ENCODE measurements at regions not wholly inside any gene's neighbourhood (a gene's known extent, or its start where the extent isn't known, plus 50 kb on each side); places are given as distances from the start of the nearest gene placed in this dataset.

DNA sequence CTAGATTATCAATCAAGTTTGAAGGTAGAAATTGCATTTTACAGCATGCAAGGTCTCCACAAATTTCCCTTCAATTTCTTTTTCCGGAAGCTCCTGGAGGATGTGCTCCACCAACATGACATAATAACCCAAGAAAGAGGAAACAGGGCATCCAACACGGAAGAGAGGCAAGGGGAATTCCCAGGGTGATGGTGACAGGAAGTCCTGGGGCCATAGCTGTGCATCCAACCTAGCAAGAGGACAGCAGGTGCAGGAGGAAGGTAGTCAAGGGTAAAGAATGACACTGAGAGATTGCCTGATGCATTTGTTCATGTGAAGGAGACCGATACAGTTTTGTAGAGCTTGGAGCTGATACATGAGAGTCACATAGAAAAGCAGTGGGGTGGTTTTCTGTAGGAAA lies 115.7 kb upstream of the LSM6 start:
- 8% methylated on average over 3 of the region's 3 CpGs for WGBS (ENCODE audit: missing lambda C conversion rate)
- POLR2A ChIA-PET, result no interaction called here
- Histone ChIP-seq H3K27ac (no peak overlapping the region), H3K4me3 (no peak overlapping the region), H3K9me3 (no peaks in the 10 kb centered on the region), H3K4me2 (no peak overlapping the region), H3K4me1 (no peaks in the 10 kb centered on the region)
- TF ChIP-seq, protein P1, sequence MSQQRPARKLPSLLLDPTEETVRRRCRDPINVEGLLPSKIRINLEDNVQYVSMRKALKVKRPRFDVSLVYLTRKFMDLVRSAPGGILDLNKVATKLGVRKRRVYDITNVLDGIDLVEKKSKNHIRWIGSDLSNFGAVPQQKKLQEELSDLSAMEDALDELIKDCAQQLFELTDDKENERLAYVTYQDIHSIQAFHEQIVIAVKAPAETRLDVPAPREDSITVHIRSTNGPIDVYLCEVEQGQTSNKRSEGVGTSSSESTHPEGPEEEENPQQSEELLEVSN (IDR thresholded peaks at IDR 0.05; ENCODE audit: borderline replicate concordance, low read depth), result no peak
- no peak for TF ChIP-seq EHMT2 (IDR thresholded peaks at IDR 0.05; ENCODE audit: low read depth)
- no peak for TF ChIP-seq ZC3H11A (IDR thresholded peaks at IDR 0.05)
- TF ChIP-seq CHD2 (IDR thresholded peaks at IDR 0.05; ENCODE audit: low read length, partially characterized antibody), result no peak
- CTCF ChIA-PET, result no interaction called here
- FAIRE-seq, result no peak
- DNase-seq (ENCODE audit: low read depth in 1 of 2, low spot score in 1 of 2), result no peak
- ATAC-seq, result no peak

DNA sequence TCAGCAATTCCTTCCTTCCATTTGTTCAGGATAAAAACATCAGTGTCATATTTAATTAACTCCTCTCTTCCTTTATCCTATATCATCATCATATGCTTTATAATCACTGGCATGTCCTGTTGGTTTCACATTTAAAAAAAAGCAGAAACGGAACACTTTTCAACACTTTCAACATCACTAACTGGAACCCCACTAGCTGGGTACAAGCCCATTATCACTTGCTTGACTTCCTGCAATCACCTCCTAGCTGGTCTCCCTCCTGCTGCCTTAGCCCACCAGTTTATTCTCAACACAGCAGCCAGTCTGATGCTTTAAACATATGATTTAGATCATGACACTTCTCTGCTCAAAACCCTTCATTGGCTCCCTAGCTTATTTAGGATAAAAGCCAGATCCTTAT lies 116.4 kb upstream of the LSM6 start:
- ChIA-PET CTCF (no interaction called here), POLR2A (no interaction called here)
- no peak for FAIRE-seq
- H3K9me3 ChIP-seq, result no peaks in the 10 kb centered on the region
- no peak for ATAC-seq
- DNase-seq (ENCODE audit: low read depth in 1 of 2, low spot score in 1 of 2), result no peak
- no peaks in the 10 kb centered on the region for H3K4me1 ChIP-seq
- TF ChIP-seq GATA3 (IDR thresholded peaks at IDR 0.05; ENCODE audit: borderline replicate concordance), result no peak
- no peak for TF ChIP-seq TFCP2L1 (CRISPR knock-in tag; IDR thresholded peaks at IDR 0.05)
- no peak overlapping the region for H3K4me3 ChIP-seq
- H3K4me2 ChIP-seq, result no peak overlapping the region
- no peak overlapping the region for H3K27ac ChIP-seq
- 52% methylated on average over 1 of the region's 1 CpG for WGBS (ENCODE audit: missing lambda C conversion rate)

DNA sequence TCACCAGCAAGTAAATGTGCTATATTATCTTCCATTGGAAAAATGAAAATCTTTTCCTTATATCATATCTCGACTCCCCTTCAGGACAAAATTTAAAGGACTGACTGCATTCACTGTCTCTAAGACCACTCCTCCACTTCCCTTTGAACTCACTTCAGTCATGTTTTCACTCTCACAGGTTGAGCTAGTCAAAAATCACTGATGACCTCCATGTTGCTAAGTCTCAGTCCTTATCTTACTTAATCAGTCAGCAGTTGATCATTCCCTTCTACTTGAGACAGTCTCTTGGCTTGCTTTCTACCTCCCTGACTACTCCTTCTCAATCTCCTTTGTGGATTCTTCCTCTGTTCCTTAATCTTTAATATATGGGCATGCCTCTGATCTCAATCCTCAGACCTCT lies 117.0 kb upstream of the LSM6 start:
- ChIA-PET CTCF (no interaction called here), POLR2A (no interaction called here)
- 0% methylated on average over 1 of the region's 1 CpG for WGBS (ENCODE audit: missing lambda C conversion rate)
- no peak overlapping the region for H3K27ac ChIP-seq
- DNase-seq (ENCODE audit: low read depth in 1 of 2, low spot score in 1 of 2) (no peak), FAIRE-seq (no peak), ATAC-seq (no peak)
- H3K4me1 ChIP-seq, result no peaks in the 10 kb centered on the region
- H3K9me3 ChIP-seq, result no peaks in the 10 kb centered on the region
- no peak overlapping the region for H3K4me3 ChIP-seq
- TF ChIP-seq ZC3H11A (IDR thresholded peaks at IDR 0.05) (no peak), EP300 (IDR thresholded peaks at IDR 0.05) (no peak), GATA3 (IDR thresholded peaks at IDR 0.05; ENCODE audit: borderline replicate concordance) (no peak), HEYL (CRISPR knock-in tag; IDR thresholded peaks at IDR 0.05) (no peak), HDAC2 (IDR thresholded peaks at IDR 0.05) (no peak), ZFP36 (IDR thresholded peaks at IDR 0.05; ENCODE audit: borderline replicate concordance, partially characterized antibody) (no peak)
- TF ChIP-seq, protein P2, sequence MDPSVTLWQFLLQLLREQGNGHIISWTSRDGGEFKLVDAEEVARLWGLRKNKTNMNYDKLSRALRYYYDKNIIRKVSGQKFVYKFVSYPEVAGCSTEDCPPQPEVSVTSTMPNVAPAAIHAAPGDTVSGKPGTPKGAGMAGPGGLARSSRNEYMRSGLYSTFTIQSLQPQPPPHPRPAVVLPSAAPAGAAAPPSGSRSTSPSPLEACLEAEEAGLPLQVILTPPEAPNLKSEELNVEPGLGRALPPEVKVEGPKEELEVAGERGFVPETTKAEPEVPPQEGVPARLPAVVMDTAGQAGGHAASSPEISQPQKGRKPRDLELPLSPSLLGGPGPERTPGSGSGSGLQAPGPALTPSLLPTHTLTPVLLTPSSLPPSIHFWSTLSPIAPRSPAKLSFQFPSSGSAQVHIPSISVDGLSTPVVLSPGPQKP (IDR thresholded peaks at IDR 0.05; ENCODE audit: low read depth, low read length), result no peak
- no peak overlapping the region for H3K4me2 ChIP-seq

DNA sequence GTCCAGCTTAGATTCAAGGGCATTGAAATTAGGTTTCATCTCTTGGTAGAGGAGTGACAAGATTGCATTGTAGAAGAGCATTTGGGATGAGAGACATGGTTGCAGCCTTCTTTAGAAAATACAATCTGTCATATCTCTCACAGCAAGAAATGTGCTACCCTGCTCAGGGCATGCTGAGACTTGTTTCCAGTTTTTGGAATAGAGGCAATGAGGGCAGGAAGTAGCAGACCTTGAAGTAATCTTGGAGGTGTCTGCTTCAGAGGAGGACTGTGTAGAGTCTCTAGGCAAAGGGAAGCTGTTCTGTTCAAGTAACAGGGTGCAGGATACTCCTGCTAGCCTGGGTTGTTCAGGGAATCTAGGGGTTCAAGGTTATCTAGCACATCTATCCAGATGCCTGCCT lies 116.1 kb upstream of the ZNF827 start:
- FAIRE-seq (no peak), ATAC-seq (no peak)
- CTCF ChIA-PET, result no interaction called here

More for the DNA sequence above, 116.1 kb upstream of the ZNF827 start:
- H3K4me1 ChIP-seq, result no peaks in the 10 kb centered on the region
- no peak for TF ChIP-seq HOXA7 (CRISPR knock-in tag; IDR thresholded peaks at IDR 0.05)
- no peak for TF ChIP-seq RAD21 (conservative IDR thresholded peaks at IDR 0.05 in 1 of 2, IDR thresholded peaks at IDR 0.05 in 1 of 2)
- TF ChIP-seq, protein P3, sequence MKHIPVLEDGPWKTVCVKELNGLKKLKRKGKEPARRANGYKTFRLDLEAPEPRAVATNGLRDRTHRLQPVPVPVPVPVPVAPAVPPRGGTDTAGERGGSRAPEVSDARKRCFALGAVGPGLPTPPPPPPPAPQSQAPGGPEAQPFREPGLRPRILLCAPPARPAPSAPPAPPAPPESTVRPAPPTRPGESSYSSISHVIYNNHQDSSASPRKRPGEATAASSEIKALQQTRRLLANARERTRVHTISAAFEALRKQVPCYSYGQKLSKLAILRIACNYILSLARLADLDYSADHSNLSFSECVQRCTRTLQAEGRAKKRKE (CRISPR knock-in tag; IDR thresholded peaks at IDR 0.05; ENCODE audit: low read depth), result no peak
- no peak for TF ChIP-seq JUN (IDR thresholded peaks at IDR 0.05)
- no peak for TF ChIP-seq EHMT2 (IDR thresholded peaks at IDR 0.05; ENCODE audit: low read depth)
- TF ChIP-seq, protein P1 (IDR thresholded peaks at IDR 0.05; ENCODE audit: borderline replicate concordance, low read depth), result no peak
- no peak for TF ChIP-seq TFCP2L1 (CRISPR knock-in tag; IDR thresholded peaks at IDR 0.05)
- TF ChIP-seq RFX5 (IDR thresholded peaks at IDR 0.05), result no peak
- no peak for TF ChIP-seq CBX8 (IDR thresholded peaks at IDR 0.05)
- TF ChIP-seq, protein P4, sequence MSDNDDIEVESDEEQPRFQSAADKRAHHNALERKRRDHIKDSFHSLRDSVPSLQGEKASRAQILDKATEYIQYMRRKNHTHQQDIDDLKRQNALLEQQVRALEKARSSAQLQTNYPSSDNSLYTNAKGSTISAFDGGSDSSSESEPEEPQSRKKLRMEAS (IDR thresholded peaks at IDR 0.05), result no peak
- no peak for TF ChIP-seq HOXB13 (CRISPR knock-in tag; IDR thresholded peaks at IDR 0.05; ENCODE audit: low read depth)
- TF ChIP-seq, protein P5, sequence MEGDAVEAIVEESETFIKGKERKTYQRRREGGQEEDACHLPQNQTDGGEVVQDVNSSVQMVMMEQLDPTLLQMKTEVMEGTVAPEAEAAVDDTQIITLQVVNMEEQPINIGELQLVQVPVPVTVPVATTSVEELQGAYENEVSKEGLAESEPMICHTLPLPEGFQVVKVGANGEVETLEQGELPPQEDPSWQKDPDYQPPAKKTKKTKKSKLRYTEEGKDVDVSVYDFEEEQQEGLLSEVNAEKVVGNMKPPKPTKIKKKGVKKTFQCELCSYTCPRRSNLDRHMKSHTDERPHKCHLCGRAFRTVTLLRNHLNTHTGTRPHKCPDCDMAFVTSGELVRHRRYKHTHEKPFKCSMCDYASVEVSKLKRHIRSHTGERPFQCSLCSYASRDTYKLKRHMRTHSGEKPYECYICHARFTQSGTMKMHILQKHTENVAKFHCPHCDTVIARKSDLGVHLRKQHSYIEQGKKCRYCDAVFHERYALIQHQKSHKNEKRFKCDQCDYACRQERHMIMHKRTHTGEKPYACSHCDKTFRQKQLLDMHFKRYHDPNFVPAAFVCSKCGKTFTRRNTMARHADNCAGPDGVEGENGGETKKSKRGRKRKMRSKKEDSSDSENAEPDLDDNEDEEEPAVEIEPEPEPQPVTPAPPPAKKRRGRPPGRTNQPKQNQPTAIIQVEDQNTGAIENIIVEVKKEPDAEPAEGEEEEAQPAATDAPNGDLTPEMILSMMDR (IDR thresholded peaks at IDR 0.05), result no peak
- no peak for TF ChIP-seq RARB (CRISPR knock-in tag; IDR thresholded peaks at IDR 0.05)
- no peak for TF ChIP-seq EHF (CRISPR knock-in tag; IDR thresholded peaks at IDR 0.05)
- H3K4me2 ChIP-seq, result no peak overlapping the region
- no peaks in the 10 kb centered on the region for H3K9me3 ChIP-seq
- no peak overlapping the region for H3K27ac ChIP-seq
- DNase-seq (ENCODE audit: low read depth in 1 of 2, low spot score in 1 of 2), result no peak
- H3K4me3 ChIP-seq, result no peak overlapping the region
- POLR2A ChIA-PET, result no interaction called here

All from A549 (cell line).